Right cardiac atrium (tissue), 5 donors: ENCODE measurements at regions not wholly inside any gene's neighbourhood (a gene's known extent, or its start where the extent isn't known, plus 50 kb on each side); places are given as distances from the start of the nearest gene placed in this dataset.

ENCODE experiments used
- ATAC-seq, 2 donors: fragments of 200-7000 bp; cut with Tn5 transposase; one replicate each; pipeline versions ENCODE4 v1.8.0 to v1.9.1; 2020; ENCODE audit warnings: moderate library complexity in 2 of 2, mild to moderate bottlenecking in 1 of 2
- DNase-seq, 3 donors: peaks; one replicate each; pipeline ENCODE4 v3.0.0-alpha.2; 2020
- H3K27ac ChIP-seq: one replicate; pipeline ENCODE4 v1.5.1; 2013; ENCODE audit warnings: mild to moderate bottlenecking, low read length, control low read depth, moderate library complexity
- H3K27me3 ChIP-seq: one replicate; pipeline ENCODE4 v1.6.1; 2013; ENCODE audit not compliant: control insufficient read depth, insufficient read depth
- H3K4me1 ChIP-seq: one replicate; pipeline ENCODE4 v1.6.1; 2013; ENCODE audit warnings: low read length; ENCODE audit not compliant: control insufficient read depth, insufficient read depth
- H3K4me3 ChIP-seq: one replicate; pipeline ENCODE4 v1.5.1; 2013; ENCODE audit warnings: low read length, control low read depth
- H3K9me3 ChIP-seq: one replicate; pipeline ENCODE4 v1.6.1; 2013; ENCODE audit warnings: low read length; ENCODE audit not compliant: control insufficient read depth
- WGBS: extraction: QIAGEN DNeasy Blood & Tissue Kit; methylation state at CpG from one replicate; pipeline ENCODE4 v1.1.7; 2013; 5-methylcytosine and 5-hydroxymethylcytosine counted together
- intact Hi-C, 4 donors: fragments of 100-400 bp; cut with DNase I; formaldehyde crosslinking; loops; one replicate each; pipeline versions ENCODE4 v1.11.0 to v1.14.0; 2022 to 2023
- donor health status: healthy with polysubstance abuse.
- donor health status: DM: no; HTN: yes; CAD: no.
- donor health status: DM: no; HTN: no; CAD: no.
- donor health status: DM: no; HTN: yes; CAD: no; lungs with severe emphysema.
- donor health status: DM: yes; HTN: yes; CAD: no.

GRCh38 chr6:140872885-140873284, 1259.8 kb upstream of the GJE1 start:
- ATAC-seq (no peak), DNase-seq (no peak)
- Histone ChIP-seq H3K27ac (no peak overlapping the region), H3K9me3 (no peaks in the 10 kb centered on the region), H3K27me3 (no peaks in the 10 kb centered on the region), H3K4me1 (no peaks in the 10 kb centered on the region), H3K4me3 (no peak overlapping the region)
- intact Hi-C loops, result no loop called here

- no peaks in the 10 kb centered on the region for H3K9me3 ChIP-seq
- H3K27ac ChIP-seq, result no peak overlapping the region
- intact Hi-C loops, result no loop called here
- ATAC-seq (no peak), DNase-seq (no peak)
- H3K4me1 ChIP-seq, result no peaks in the 10 kb centered on the region
- H3K4me3 ChIP-seq, result no peak overlapping the region
- no peaks in the 10 kb centered on the region for H3K27me3 ChIP-seq
Measured at GRCh38 chr6:140871911-140872310, 1260.8 kb upstream of the GJE1 start.

DNA sequence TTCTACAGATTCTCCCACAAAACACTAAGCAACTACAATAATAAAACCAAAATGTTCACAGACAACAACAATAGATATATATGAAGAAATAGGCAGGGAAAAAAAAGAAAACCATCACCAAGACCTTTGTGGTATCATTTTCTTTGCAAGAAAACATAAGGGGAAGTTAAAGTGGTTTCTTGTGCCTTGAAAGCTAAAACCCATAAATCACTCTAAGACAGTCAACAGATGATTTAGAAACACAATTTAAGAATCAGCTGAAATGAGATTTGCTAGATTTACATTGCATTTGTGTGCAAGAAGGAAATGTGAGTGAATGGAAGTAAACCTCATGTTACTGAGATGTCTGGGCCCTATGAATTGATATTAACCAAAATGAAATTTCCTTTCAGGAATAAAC, 1265.4 kb upstream of the GJE1 start:
- H3K4me3 ChIP-seq, result no peak overlapping the region
- no peak overlapping the region for H3K27ac ChIP-seq
- H3K9me3 ChIP-seq, result no peaks in the 10 kb centered on the region
- no peaks in the 10 kb centered on the region for H3K27me3 ChIP-seq
- no peak for DNase-seq
- intact Hi-C loops, result no loop called here
- H3K4me1 ChIP-seq, result no peaks in the 10 kb centered on the region
- no peak for ATAC-seq

- Histone ChIP-seq H3K27me3 (no peaks in the 10 kb centered on the region), H3K9me3 (no peaks in the 10 kb centered on the region), H3K27ac (no peak overlapping the region), H3K4me1 (no peaks in the 10 kb centered on the region), H3K4me3 (no peak overlapping the region)
- intact Hi-C loops, result no loop called here
- 89% methylated on average over 10 of the region's 10 CpGs for WGBS
- ATAC-seq (no peak), DNase-seq (no peak)
Measured at GRCh38 chr6:140858381-140858971, 1274.2 kb upstream of the GJE1 start.

DNA sequence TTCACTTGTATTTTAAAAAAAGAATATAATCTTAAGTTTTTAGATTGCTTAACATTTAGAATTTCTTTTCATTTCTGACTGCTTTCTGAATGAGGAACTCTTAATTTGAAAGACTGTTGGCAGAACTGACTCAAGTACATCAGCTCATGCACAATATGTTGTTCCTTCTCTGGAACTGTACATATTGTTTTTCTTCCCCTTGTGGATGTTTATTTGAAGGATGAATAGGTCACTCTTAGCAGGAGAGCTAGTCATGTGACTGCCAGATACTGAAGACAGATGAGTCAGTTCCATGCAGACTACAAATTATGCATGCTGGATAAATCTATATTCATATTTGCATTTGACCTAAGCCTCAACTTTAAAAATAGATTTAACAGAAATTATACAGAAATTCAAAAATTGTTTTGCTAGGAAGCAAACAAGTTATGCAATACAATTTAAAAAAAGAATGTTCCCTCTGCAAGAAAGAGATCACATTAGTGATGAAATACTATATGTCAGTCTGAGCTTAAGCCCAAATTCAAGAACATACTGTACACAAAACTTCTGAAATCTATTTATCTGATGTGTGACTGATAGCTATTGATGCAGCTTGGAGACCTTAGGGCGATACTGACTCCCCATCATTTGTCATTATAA, 1274.9 kb upstream of the GJE1 start:
- Histone ChIP-seq H3K27ac (no peak overlapping the region), H3K4me3 (no peak overlapping the region), H3K9me3 (no peaks in the 10 kb centered on the region), H3K4me1 (no peaks in the 10 kb centered on the region), H3K27me3 (no peaks in the 10 kb centered on the region)
- WGBS, result 83% methylated on average over 1 of the region's 1 CpG
- no peak for DNase-seq
- intact Hi-C loops, result no loop called here
- ATAC-seq, result peak; percentile 76 to 90

- DNase-seq, result no peak
- no peak overlapping the region for H3K27ac ChIP-seq
- H3K27me3 ChIP-seq, result no peaks in the 10 kb centered on the region
- H3K9me3 ChIP-seq, result no peaks in the 10 kb centered on the region
- no peak for ATAC-seq
- H3K4me3 ChIP-seq, result no peak overlapping the region
- H3K4me1 ChIP-seq, result no peaks in the 10 kb centered on the region
- intact Hi-C loops, result no loop called here
Measured at GRCh38 chr6:140855520-140855919, 1277.2 kb upstream of the GJE1 start.

- no peaks in the 10 kb centered on the region for H3K9me3 ChIP-seq
- H3K27me3 ChIP-seq, result no peaks in the 10 kb centered on the region
- DNase-seq, result no peak
- intact Hi-C loops, result no loop called here
- no peak for ATAC-seq
- H3K4me1 ChIP-seq, result no peaks in the 10 kb centered on the region
- H3K27ac ChIP-seq, result no peak overlapping the region
- WGBS, result 56% methylated on average over 1 of the region's 1 CpG
- no peak overlapping the region for H3K4me3 ChIP-seq
Measured at GRCh38 chr6:140854318-140854717, 1278.4 kb upstream of the GJE1 start.

DNA sequence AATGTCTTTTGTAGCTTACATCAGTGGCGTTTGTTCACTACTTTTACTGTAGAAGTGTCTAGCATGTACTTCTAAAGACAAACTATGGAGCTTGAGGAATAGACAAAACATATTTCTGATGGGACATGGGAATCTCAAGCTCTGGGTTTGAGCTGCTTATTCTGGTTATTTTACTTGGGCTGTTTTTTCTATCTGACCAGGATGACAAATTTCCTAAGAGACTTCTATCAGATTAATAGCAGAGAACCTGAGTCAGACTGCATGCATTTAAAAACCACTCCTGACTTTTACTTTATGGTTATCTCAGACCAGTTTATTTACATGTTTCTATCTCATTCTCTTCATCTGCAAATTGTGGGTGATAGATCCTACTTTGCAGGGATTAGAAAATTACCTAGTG, 1282.3 kb upstream of the GJE1 start:
- 75% methylated on average over 1 of the region's 1 CpG for WGBS
- Histone ChIP-seq H3K27me3 (no peaks in the 10 kb centered on the region), H3K27ac (no peak overlapping the region), H3K4me3 (no peak overlapping the region), H3K9me3 (no peaks in the 10 kb centered on the region), H3K4me1 (no peaks in the 10 kb centered on the region)
- ATAC-seq (no peak), DNase-seq (no peak)
- intact Hi-C loops, result no loop called here

GRCh38 chr6:140849456-140849855, 1283.3 kb upstream of the GJE1 start:
- 17% methylated on average over 1 of the region's 1 CpG for WGBS
- ATAC-seq, result no peak
- intact Hi-C loops, result no loop called here

GRCh38 chr6:140847262-140847645, 1285.5 kb upstream of the GJE1 start:
- Histone ChIP-seq H3K9me3 (no peaks in the 10 kb centered on the region), H3K27ac (no peak overlapping the region), H3K4me1 (no peaks in the 10 kb centered on the region), H3K27me3 (no peaks in the 10 kb centered on the region), H3K4me3 (no peak overlapping the region)
- no peak for DNase-seq
- 73% methylated on average over 2 of the region's 2 CpGs for WGBS
- intact Hi-C loops, result no loop called here
- ATAC-seq, result no peak

More at GRCh38 chr6:140849456-140849855, 1283.3 kb upstream of the GJE1 start:
- no peak overlapping the region for H3K4me3 ChIP-seq
- no peak overlapping the region for H3K27ac ChIP-seq
- H3K9me3 ChIP-seq, result no peaks in the 10 kb centered on the region
- no peaks in the 10 kb centered on the region for H3K27me3 ChIP-seq
- no peak for DNase-seq
- no peaks in the 10 kb centered on the region for H3K4me1 ChIP-seq

DNA sequence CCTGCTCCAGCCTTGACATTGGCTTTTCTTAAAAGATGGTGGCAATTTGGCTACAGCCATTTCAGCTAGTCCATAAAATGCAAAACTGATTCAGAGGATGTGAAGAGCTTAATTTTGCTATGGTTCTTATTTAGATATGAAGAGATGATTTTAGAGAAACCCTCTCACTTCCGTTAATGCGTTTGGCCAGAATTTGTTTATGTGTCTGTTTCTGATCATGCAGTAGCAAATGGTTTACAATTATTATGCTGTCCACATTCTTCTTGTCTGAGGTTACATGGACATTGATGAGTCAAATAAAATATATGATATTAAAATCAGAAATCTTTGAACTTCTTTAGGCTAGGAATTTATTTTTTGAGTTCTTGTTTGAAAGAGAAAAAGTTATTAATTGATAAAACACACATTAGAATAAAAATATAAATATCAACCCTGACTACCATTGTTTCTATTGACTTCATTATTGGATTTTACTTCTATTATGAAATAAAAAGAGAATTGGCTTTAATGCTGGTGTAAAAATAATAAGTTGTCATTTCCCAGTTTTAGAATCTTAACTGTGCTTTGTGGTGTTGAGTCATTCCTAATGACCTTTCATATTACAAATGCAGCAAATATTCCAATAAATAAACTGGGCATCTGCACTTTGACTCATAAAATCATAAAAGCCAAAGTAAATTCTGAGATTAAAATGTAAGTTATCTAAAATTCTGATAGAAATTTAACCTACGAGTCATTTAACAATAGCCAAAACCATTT, 1286.0 kb upstream of the GJE1 start:
- Histone ChIP-seq H3K4me3 (no peak overlapping the region), H3K4me1 (no peaks in the 10 kb centered on the region), H3K9me3 (no peaks in the 10 kb centered on the region), H3K27ac (no peak overlapping the region), H3K27me3 (no peaks in the 10 kb centered on the region)
- 86% methylated on average over 3 of the region's 3 CpGs for WGBS
- intact Hi-C loops, result no loop called here
- DNase-seq (no peak), ATAC-seq (no peak)
